Endodermal cell (in vitro differentiated cells): ENCODE measurements at regions not wholly inside any gene's neighbourhood (a gene's known extent, or its start where the extent isn't known, plus 50 kb on each side); places are given as distances from the start of the nearest gene placed in this dataset.
A peak's percentile ranks its signal among the peaks of the same experiment; 100 is the strongest.

Experiments
- DNase-seq: peaks from one replicate; pipeline ENCODE4 v3.0.0-alpha.2; 2017
- H3K27ac ChIP-seq: 2 replicates; pipeline ENCODE4 v1.5.1; 2013; ENCODE audit warnings: mild to moderate bottlenecking, low read depth, low read length, moderate library complexity
- H3K27me3 ChIP-seq: 2 replicates; pipeline ENCODE4 v1.6.1; 2013; ENCODE audit warnings: mild to moderate bottlenecking, low read length, moderate library complexity; ENCODE audit not compliant: insufficient read depth, control insufficient read depth, poor library complexity, severe bottlenecking
- H3K36me3 ChIP-seq: 2 replicates; pipeline ENCODE4 v1.7.0; 2013; ENCODE audit warnings: mild to moderate bottlenecking, low read length, moderate library complexity; ENCODE audit not compliant: control insufficient read depth, insufficient read depth
- H3K4me1 ChIP-seq: one replicate; pipeline ENCODE4 v1.7.0; 2013; ENCODE audit warnings: low read length; ENCODE audit not compliant: control insufficient read depth, insufficient read depth
- H3K4me3 ChIP-seq: 2 replicates; pipeline ENCODE4 v1.5.1; 2013; ENCODE audit warnings: mild to moderate bottlenecking, low read length, moderate library complexity
- H3K9ac ChIP-seq: 2 replicates; pipeline ENCODE4 v1.6.1; 2013; ENCODE audit warnings: mild to moderate bottlenecking, low read length, moderate library complexity; ENCODE audit not compliant: poor library complexity, severe bottlenecking; ENCODE audit errors: extremely low read depth
- H3K9me3 ChIP-seq: 2 replicates; pipeline ENCODE4 v1.6.1; 2013; ENCODE audit warnings: mild to moderate bottlenecking, low read length, moderate library complexity; ENCODE audit not compliant: control insufficient read depth
- H3K27ac Mint-ChIP-seq: 2 replicates; pipeline ENCODE4 v1.8.0; 2020; ENCODE audit warnings: mixed read lengths
- H3K27me3 Mint-ChIP-seq: 2 replicates; pipeline ENCODE4 v1.8.0; 2021; ENCODE audit warnings: mild to moderate bottlenecking, mixed read lengths; ENCODE audit not compliant: insufficient read depth
- H3K36me3 Mint-ChIP-seq: 2 replicates; pipeline ENCODE4 v1.8.0; 2020; ENCODE audit warnings: low read depth, mixed read lengths
- H3K4me1 Mint-ChIP-seq: 2 replicates; pipeline ENCODE4 v1.8.0; 2020; ENCODE audit warnings: mixed read lengths
- H3K4me3 Mint-ChIP-seq: 2 replicates; pipeline ENCODE4 v1.8.0; 2020; ENCODE audit warnings: mild to moderate bottlenecking, moderate library complexity, mixed read lengths
- H3K9me3 Mint-ChIP-seq: 2 replicates; pipeline ENCODE4 v1.8.0; 2020; ENCODE audit warnings: mild to moderate bottlenecking, mixed read lengths
- WGBS, 2 experiments: methylation state at CpG; one replicate each; pipeline versions ENCODE4 v1.1.5 to v1.1.7; 2013; ENCODE audit warnings: missing lambda C conversion rate in 2 of 2, mixed read lengths in 1 of 2; ENCODE audit not compliant: insufficient coverage in 1 of 2, insufficient read length in 1 of 2; 5-methylcytosine and 5-hydroxymethylcytosine counted together
- TF ChIP-seq, protein P1 (sequence below): fragments of 200-600 bp; sonication (generic); conservative IDR thresholded peaks from 2 replicates; pipeline ENCODE4 v1.5.0; 2021; ENCODE audit warnings: antibody characterized with exemption, mild to moderate bottlenecking

DNA sequence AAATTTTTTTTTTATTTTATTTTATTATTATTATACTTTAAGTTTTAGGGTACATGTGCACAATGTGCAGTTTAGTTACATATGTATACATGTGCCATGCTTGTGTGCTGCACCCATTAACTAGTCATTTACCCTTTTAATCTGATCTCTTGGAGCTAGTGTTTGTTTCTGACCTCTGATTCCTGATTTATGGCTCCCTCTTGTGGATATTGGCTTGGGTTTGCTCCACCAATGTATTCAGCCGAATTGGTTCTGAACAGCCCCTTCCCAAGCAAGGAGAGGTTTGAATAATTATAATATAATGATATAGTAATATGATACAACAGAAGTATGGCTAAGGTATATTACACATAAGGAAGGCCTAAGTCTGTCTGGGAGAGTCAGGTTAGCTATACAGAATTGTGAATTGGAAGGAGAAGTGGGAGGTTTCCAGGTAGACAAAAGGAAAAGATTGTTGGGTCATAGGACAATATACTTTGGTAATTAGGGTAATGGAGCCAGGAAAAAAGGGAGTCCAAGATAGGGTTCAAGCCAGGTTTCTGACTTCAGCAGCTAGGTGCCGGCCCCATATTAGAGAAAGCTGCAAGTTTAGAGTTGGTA lies 53.1 kb upstream of the HMCN1 start:
- no peaks in the 10 kb centered on the region for H3K9me3 Mint-ChIP-seq
- no peaks in the 10 kb centered on the region for H3K36me3 Mint-ChIP-seq
- peak; percentile 67 for DNase-seq
- no peaks in the 10 kb centered on the region for H3K9me3 ChIP-seq
- no peak overlapping the region for H3K27ac Mint-ChIP-seq
- no peaks in the 10 kb centered on the region for H3K36me3 ChIP-seq
- no peak overlapping the region for H3K4me3 ChIP-seq
- peaks cover 8% of the 10 kb centered on the region for H3K4me1 ChIP-seq
- peaks cover 33% of the 10 kb centered on the region for H3K27me3 ChIP-seq
- H3K4me3 Mint-ChIP-seq: no peak overlapping the region
- WGBS, 2 experiments: 59% methylated on average over 2 of the region's 2 CpGs; no CpG with 5 or more reads in 1 of the 2 experiments
- H3K27ac ChIP-seq: no peak overlapping the region
- TF ChIP-seq, protein P1, sequence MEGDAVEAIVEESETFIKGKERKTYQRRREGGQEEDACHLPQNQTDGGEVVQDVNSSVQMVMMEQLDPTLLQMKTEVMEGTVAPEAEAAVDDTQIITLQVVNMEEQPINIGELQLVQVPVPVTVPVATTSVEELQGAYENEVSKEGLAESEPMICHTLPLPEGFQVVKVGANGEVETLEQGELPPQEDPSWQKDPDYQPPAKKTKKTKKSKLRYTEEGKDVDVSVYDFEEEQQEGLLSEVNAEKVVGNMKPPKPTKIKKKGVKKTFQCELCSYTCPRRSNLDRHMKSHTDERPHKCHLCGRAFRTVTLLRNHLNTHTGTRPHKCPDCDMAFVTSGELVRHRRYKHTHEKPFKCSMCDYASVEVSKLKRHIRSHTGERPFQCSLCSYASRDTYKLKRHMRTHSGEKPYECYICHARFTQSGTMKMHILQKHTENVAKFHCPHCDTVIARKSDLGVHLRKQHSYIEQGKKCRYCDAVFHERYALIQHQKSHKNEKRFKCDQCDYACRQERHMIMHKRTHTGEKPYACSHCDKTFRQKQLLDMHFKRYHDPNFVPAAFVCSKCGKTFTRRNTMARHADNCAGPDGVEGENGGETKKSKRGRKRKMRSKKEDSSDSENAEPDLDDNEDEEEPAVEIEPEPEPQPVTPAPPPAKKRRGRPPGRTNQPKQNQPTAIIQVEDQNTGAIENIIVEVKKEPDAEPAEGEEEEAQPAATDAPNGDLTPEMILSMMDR: peak; percentile 86
- H3K4me1 Mint-ChIP-seq: peaks cover 24% of the 10 kb centered on the region
- H3K27me3 Mint-ChIP-seq: peaks cover 58% of the 10 kb centered on the region
- no peak overlapping the region for H3K9ac ChIP-seq

GRCh38 chr1:185680453-185680852 lies 53.7 kb upstream of the HMCN1 start:
- Mint-ChIP-seq H3K27me3 (peaks cover 56% of the 10 kb centered on the region), H3K36me3 (no peaks in the 10 kb centered on the region), H3K4me3 (no peak overlapping the region), H3K9me3 (no peaks in the 10 kb centered on the region), H3K27ac (no peak overlapping the region), H3K4me1 (peaks cover 24% of the 10 kb centered on the region)
- no peak for DNase-seq
- Histone ChIP-seq H3K4me1 (peaks cover 8% of the 10 kb centered on the region), H3K9ac (no peak overlapping the region), H3K4me3 (no peak overlapping the region), H3K9me3 (no peaks in the 10 kb centered on the region), H3K27me3 (peaks cover 33% of the 10 kb centered on the region), H3K36me3 (no peaks in the 10 kb centered on the region), H3K27ac (no peak overlapping the region)
- WGBS, 2 experiments: 79 to 90% methylated on average over 2 to 4 of the region's 4 CpGs
- TF ChIP-seq, protein P1: no peak

GRCh38 chr1:185679220-185679619 lies 55.0 kb upstream of the HMCN1 start:
- H3K27me3 ChIP-seq: peaks cover 33% of the 10 kb centered on the region
- TF ChIP-seq, protein P1: no peak
- DNase-seq: peak; percentile 81
- peaks cover 8% of the 10 kb centered on the region for H3K4me1 ChIP-seq
- Mint-ChIP-seq H3K36me3 (no peaks in the 10 kb centered on the region), H3K4me3 (no peak overlapping the region), H3K9me3 (no peaks in the 10 kb centered on the region), H3K27me3 (peaks cover 61% of the 10 kb centered on the region), H3K4me1 (peaks cover 27% of the 10 kb centered on the region), H3K27ac (no peak overlapping the region)
- 16 to 33% methylated on average over 1 to 5 of the region's 5 CpGs for WGBS, 2 experiments
- H3K4me3 ChIP-seq: no peak overlapping the region
- no peaks in the 10 kb centered on the region for H3K36me3 ChIP-seq
- no peak overlapping the region for H3K27ac ChIP-seq
- H3K9ac ChIP-seq: no peak overlapping the region
- no peaks in the 10 kb centered on the region for H3K9me3 ChIP-seq
